ENCODE measurements at regions not wholly inside any gene's neighbourhood (a gene's known extent, or its start where the extent isn't known, plus 50 kb on each side); places are given as distances from the start of the nearest gene placed in this dataset.

DNA sequence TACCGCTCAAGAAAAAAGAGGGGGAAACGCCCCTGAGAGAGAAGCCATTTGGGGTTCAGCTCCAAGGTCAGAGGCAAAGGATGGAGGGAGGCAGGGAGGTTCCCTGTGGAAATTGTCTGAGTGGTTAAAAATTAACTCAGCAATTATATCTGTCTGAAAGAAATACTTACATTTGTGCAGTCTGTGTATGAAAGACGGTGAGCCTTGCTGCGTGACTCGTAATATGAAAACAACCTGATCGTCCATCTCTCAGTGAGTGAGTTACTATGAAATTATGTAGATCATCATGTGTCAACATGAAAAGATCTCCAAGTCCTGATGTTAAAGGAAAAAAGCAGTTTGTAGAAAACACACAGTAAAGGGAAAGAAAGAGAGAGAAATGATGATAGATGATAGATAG lies 67.2 kb upstream of the FAM204A start:
- no peak for DNase-seq

- DNase-seq, result no peak
Observed at GRCh38 chr10:118408181-118408580, 66.1 kb upstream of the FAM204A start.

DNA sequence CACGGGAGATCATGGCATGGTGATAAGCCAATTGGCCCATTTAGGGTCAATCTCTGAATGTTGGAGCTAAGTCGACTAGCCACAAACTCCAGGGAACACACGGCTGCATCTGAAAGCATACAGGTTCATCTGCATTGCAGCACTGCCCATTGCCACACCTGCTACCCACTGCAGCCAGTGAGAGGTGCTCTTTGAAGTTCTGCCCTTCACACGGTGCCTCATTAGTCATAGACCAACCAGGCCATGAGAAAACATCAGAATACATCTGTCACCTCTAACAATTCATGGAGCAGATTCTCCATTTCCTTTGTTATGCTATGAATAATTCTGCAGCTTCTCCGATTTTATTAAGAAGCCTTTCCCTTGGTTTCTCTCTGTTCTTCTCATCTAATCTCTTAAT lies 65.7 kb upstream of the FAM204A start:
- DNase-seq, result no peak

DNA sequence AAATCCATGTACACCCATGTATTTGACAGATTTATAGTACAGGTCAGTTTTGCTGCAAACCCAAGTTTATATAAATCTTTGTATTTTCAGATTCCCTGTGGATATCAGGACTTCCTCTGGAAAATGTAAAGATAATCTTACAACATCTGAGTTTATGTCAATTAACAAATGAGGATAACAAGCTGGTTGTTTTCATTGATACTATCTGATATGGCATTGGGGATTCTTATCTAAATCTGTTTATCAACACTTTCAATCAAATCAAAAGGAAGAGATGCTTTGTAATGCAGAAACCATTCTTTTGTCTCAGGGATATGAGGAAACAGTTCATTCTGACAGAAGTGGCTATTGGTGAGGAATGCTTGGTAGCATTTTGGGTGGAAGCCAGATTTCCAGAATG lies 64.9 kb upstream of the FAM204A start:
- no peak for DNase-seq

GRCh38 chr10:118405928-118406327 lies 63.8 kb upstream of the FAM204A start:
- no peak for DNase-seq

DNA sequence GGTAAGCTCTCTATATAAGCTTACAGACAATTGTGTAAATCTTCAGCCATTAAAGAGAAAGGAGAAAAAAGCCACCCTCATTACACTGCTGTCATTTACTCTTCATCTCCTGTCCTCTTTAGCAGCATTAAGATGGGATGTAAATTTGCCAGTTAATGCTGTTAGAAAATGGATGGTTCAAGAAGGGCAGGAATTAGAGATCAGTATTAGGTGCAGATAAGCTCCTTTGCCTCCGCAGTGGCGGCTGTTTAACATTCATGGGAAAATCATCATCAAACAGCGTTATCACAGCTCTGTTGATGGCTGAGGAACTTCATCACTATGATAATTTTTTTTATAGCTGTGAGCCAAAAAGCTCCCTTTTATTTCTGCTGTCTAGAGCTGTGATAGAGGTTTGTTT lies 61.8 kb upstream of the FAM204A start:
- no peak for DNase-seq

DNA sequence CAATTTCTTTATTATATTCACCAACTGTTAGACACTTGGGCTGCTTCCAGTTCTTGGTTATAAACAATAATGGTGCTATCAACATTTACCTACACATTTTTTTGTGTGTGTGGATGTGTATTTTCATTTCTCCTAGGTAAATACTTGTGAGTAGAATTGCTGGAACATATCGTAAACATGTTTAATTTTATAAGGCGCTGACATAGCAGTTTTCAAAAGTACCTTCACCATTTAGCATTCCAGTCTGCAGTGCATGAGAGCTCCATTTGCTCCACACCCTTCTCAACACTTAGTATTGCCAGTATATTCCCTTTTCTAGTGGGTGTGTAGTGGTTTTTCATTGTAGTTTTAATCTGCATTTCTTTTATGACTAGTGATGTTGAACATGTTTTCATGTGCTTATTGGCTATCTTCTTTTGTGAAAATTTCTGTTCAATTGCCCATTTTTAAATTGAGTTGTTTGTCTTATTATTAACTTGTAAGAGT lies 59.6 kb upstream of the FAM204A start:
- DNase-seq, result no peak

DNA sequence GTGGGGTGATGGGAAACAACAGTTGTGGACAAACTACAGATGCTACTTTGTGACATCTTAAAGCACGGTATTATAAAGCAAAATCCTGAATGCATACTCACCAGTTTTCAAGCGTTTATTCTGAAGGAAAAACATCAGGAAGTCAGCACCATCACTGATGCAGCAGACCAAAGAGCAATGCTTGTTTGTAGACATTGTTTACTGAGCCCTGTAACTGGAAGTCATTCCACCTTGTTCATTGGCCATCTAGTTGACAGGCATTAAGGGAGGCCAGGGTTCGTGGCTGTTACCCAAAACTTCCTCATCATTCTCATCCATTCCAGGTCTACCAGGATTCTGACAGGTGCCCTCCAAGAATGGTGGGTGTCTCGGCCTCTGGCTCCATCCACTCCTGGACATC lies 55.3 kb upstream of the FAM204A start:
- DNase-seq, result no peak

DNA sequence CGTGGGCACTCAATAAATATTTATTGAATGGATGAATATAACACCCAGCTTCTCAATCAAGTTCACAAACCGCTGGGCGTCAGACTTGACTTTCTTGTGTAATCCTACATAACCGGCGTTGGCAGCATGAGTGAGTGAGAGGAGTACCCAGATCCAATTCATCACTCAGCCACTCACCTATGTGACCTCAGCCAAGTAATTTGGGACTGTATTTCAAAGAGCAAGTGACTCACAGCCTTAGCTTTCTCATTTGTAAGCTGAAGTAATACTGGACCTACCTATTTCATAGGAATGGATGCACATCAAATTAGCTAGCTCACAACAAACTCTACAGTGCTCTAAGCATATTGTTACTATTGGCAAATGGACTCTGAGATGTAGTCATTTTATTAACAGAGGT lies 53.8 kb upstream of the FAM204A start:
- DNase-seq, result no peak

DNA sequence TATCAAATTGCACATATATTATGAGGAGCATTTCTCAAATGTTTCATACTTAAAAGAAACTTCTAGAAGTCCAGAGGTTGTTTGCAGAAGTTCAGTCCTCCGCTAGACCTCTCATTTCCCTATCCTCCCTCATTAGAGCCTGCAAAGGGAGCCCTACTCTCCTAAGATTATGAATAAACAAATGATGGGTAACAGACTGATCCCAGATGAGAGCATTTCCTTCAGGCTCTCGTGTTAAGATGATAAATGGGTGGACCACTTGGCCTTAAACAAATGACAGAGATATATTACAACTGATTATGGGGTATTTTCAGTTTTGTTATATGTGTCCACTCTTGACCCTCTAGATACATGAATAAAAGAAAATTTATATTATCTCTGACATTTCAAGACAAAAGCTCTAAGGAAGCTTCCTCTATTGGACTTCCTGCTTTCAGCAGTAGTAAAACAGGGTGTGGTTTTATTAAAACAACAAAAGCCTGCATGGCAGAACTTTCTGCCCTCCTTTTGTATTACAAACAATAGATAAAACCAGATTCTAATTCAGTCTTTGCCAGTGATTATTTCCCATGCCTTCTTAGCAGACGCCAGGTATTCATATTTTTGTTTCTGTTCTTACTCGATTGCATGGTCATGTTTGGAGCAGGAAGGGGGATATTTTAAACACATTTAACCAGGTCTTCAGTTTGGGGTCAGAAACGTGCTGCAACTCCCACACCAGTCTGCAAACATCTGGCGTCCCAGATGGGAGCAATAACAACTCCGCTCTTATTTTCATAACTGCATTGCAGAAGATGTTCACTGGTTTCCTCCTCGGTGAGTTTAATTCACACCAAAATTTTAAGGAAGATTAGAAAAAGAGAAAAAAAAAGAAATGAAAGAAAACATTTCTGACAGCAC lies 52.4 kb upstream of the FAM204A start:
- no peak for DNase-seq

GRCh38 chr10:118392761-118393160 lies 50.6 kb upstream of the FAM204A start:
- DNase-seq, result no peak

Data from activated CD4-positive, alpha-beta T cell treated with anti-CD3 and anti-CD28 coated beads, Interleukin-2, amount 50 U/mL, for 1 hour (primary cell).